ENCODE measurements at regions not wholly inside any gene's neighbourhood (a gene's known extent, or its start where the extent isn't known, plus 50 kb on each side); places are given as distances from the start of the nearest gene placed in this dataset.

DNA sequence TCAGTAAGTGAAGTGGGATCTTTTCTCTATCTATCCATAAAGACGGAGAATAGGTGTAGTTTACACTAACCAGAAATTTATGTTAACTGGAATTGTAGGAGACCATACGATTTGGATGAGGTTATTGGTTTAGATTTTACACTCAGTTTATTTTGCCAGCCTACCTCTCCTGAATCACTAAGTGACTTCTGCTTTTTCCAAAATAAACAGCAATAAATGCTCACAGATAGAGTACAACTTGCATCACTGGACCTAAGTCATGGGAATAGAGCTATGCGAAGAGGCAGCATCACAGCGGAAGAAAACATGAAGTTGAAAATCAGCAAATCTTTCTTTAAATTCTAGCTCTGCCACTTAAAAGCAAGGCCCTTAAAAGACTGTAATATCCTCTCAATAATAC, 781.0 kb downstream of the LIG4 start:
- Histone ChIP-seq H3K4me3 (ENCODE audit: low read length) (no peak overlapping the region), H3K27ac (ENCODE audit: low read length) (no peak overlapping the region), H3K9me3 (ENCODE audit: low read length) (no peaks in the 10 kb centered on the region), H2AFZ (ENCODE audit: low read depth, low read length) (no peak overlapping the region), H3K4me2 (ENCODE audit: low read length) (no peak overlapping the region), H4K20me1 (ENCODE audit: insufficient read depth) (no peaks in the 10 kb centered on the region), H3K36me3 (ENCODE audit: insufficient read depth, low read length) (no peaks in the 10 kb centered on the region), H3K9me2 (ENCODE audit: insufficient read depth, low read length) (no peaks in the 10 kb centered on the region), H3F3A (ENCODE audit: insufficient read depth, low read length, poor library complexity, severe bottlenecking) (no peaks in the 10 kb centered on the region), H3K27me3 (ENCODE audit: insufficient read depth, low read depth, low read length) (no peaks in the 10 kb centered on the region), H3K79me2 (replicated peaks; ENCODE audit: insufficient read depth, low read length) (no peaks in the 10 kb centered on the region), H3K9ac (ENCODE audit: low read length) (no peak overlapping the region)
- TF ChIP-seq RAD21 (conservative IDR thresholded peaks at IDR 0.05) (no peak), POLR2AphosphoS5 (IDR thresholded peaks at IDR 0.05) (no peak), TAF1 (IDR thresholded peaks at IDR 0.05; ENCODE audit: low read depth) (no peak), MXI1 (conservative IDR thresholded peaks at IDR 0.05; ENCODE audit: poor library complexity, severe bottlenecking) (no peak), CTCF (IDR thresholded peaks at IDR 0.05; ENCODE audit: poor library complexity, severe bottlenecking) (no peak), SMC3 (conservative IDR thresholded peaks at IDR 0.05; ENCODE audit: poor library complexity) (no peak), EP300 (conservative IDR thresholded peaks at IDR 0.05; ENCODE audit: poor library complexity, severe bottlenecking) (no peak), EZH2 (IDR thresholded peaks at IDR 0.05; ENCODE audit: borderline replicate concordance, insufficient read depth, low read length, poor library complexity, severe bottlenecking) (no peak)
- TF ChIP-seq, protein P1, sequence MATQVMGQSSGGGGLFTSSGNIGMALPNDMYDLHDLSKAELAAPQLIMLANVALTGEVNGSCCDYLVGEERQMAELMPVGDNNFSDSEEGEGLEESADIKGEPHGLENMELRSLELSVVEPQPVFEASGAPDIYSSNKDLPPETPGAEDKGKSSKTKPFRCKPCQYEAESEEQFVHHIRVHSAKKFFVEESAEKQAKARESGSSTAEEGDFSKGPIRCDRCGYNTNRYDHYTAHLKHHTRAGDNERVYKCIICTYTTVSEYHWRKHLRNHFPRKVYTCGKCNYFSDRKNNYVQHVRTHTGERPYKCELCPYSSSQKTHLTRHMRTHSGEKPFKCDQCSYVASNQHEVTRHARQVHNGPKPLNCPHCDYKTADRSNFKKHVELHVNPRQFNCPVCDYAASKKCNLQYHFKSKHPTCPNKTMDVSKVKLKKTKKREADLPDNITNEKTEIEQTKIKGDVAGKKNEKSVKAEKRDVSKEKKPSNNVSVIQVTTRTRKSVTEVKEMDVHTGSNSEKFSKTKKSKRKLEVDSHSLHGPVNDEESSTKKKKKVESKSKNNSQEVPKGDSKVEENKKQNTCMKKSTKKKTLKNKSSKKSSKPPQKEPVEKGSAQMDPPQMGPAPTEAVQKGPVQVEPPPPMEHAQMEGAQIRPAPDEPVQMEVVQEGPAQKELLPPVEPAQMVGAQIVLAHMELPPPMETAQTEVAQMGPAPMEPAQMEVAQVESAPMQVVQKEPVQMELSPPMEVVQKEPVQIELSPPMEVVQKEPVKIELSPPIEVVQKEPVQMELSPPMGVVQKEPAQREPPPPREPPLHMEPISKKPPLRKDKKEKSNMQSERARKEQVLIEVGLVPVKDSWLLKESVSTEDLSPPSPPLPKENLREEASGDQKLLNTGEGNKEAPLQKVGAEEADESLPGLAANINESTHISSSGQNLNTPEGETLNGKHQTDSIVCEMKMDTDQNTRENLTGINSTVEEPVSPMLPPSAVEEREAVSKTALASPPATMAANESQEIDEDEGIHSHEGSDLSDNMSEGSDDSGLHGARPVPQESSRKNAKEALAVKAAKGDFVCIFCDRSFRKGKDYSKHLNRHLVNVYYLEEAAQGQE (IDR thresholded peaks at IDR 0.05; ENCODE audit: borderline replicate concordance), result no peak

- no peak for TF ChIP-seq SMC3 (conservative IDR thresholded peaks at IDR 0.05; ENCODE audit: poor library complexity)
- TF ChIP-seq POLR2AphosphoS5 (IDR thresholded peaks at IDR 0.05), result no peak
- TF ChIP-seq RAD21 (conservative IDR thresholded peaks at IDR 0.05), result no peak
- TF ChIP-seq EZH2 (IDR thresholded peaks at IDR 0.05; ENCODE audit: borderline replicate concordance, insufficient read depth, low read length, poor library complexity, severe bottlenecking), result no peak
- no peak for TF ChIP-seq TAF1 (IDR thresholded peaks at IDR 0.05; ENCODE audit: low read depth)
- TF ChIP-seq, protein P1 (IDR thresholded peaks at IDR 0.05; ENCODE audit: borderline replicate concordance), result no peak
- TF ChIP-seq MXI1 (conservative IDR thresholded peaks at IDR 0.05; ENCODE audit: poor library complexity, severe bottlenecking), result no peak
- TF ChIP-seq EP300 (conservative IDR thresholded peaks at IDR 0.05; ENCODE audit: poor library complexity, severe bottlenecking), result no peak
- no peak for TF ChIP-seq CTCF (IDR thresholded peaks at IDR 0.05; ENCODE audit: poor library complexity, severe bottlenecking)
- H3K4me3 ChIP-seq (ENCODE audit: low read length), result no peak overlapping the region
- no peak overlapping the region for H3K4me2 ChIP-seq (ENCODE audit: low read length)
- H3K27me3 ChIP-seq (ENCODE audit: insufficient read depth, low read depth, low read length), result no peaks in the 10 kb centered on the region
- H3K9me3 ChIP-seq (ENCODE audit: low read length), result no peaks in the 10 kb centered on the region
- no peaks in the 10 kb centered on the region for H3K9me2 ChIP-seq (ENCODE audit: insufficient read depth, low read length)
- H3F3A ChIP-seq (ENCODE audit: insufficient read depth, low read length, poor library complexity, severe bottlenecking), result no peaks in the 10 kb centered on the region
- no peaks in the 10 kb centered on the region for H4K20me1 ChIP-seq (ENCODE audit: insufficient read depth)
- H3K9ac ChIP-seq (ENCODE audit: low read length), result no peak overlapping the region
- no peak overlapping the region for H3K27ac ChIP-seq (ENCODE audit: low read length)
- H2AFZ ChIP-seq (ENCODE audit: low read depth, low read length), result no peak overlapping the region
- H3K79me2 ChIP-seq (replicated peaks; ENCODE audit: insufficient read depth, low read length), result no peaks in the 10 kb centered on the region
- H3K36me3 ChIP-seq (ENCODE audit: insufficient read depth, low read length), result no peaks in the 10 kb centered on the region
These were observed 787.8 kb downstream of the LIG4 start for GRCh38 chr13:107427536-107427935.

Measured in neural cell (in vitro differentiated cells).